GM13976 (cell line): ENCODE measurements at regions not wholly inside any gene's neighbourhood (a gene's known extent, or its start where the extent isn't known, plus 50 kb on each side); places are given as distances from the start of the nearest gene placed in this dataset.

ENCODE experiments used
- DNase-seq: peaks from one replicate; pipeline ENCODE4 v3.0.0; 2012; ENCODE audit warnings: low spot score
- CTCF ChIP-seq: IDR thresholded peaks from 2 replicates; pipeline ENCODE4 v1.5.1; 2012; ENCODE audit warnings: borderline replicate concordance, mild to moderate bottlenecking; ENCODE audit not compliant: insufficient read depth; ENCODE audit errors: extremely low read depth, missing control alignments, control extremely low read depth
- in situ Hi-C: fragments of 300-500 bp; cut with MboI; formaldehyde crosslinking; loops from one replicate; pipeline ENCODE4 v1.12.0; 2022; ENCODE audit warnings: low sequenced_read_pairs, mixed read lengths, inconsistent platforms; ENCODE audit not compliant: unreplicated experiment

- no peak for DNase-seq
- TF ChIP-seq CTCF: no peak
- in situ Hi-C loops: no loop called here
These were observed 513.7 kb upstream of the PTGER4 start for GRCh38 chr5:40165789-40166728.

GRCh38 chr5:40165106-40165788 is 514.5 kb upstream of the PTGER4 start:
- DNase-seq: no peak
- in situ Hi-C loops: no loop called here

GRCh38 chr5:40160435-40160834 is 519.3 kb upstream of the PTGER4 start:
- DNase-seq: no peak
- no peak for TF ChIP-seq CTCF
- in situ Hi-C loops: no loop called here

More at GRCh38 chr5:40165106-40165788, 514.5 kb upstream of the PTGER4 start:
- no peak for TF ChIP-seq CTCF

GRCh38 chr5:40154194-40154593 is 525.5 kb upstream of the PTGER4 start:
- no peak for TF ChIP-seq CTCF
- DNase-seq: no peak
- in situ Hi-C loops: no loop called here

GRCh38 chr5:40150896-40151295 is 528.8 kb upstream of the PTGER4 start:
- no peak for TF ChIP-seq CTCF
- in situ Hi-C loops: no loop called here
- no peak for DNase-seq

- TF ChIP-seq CTCF: no peak
- in situ Hi-C loops: no loop called here
- DNase-seq: no peak
These were observed 537.8 kb upstream of the PTGER4 start for GRCh38 chr5:40141896-40142295.
